Neural crest cell (in vitro differentiated cells): ENCODE measurements at regions not wholly inside any gene's neighbourhood (a gene's known extent, or its start where the extent isn't known, plus 50 kb on each side); places are given as distances from the start of the nearest gene placed in this dataset.

Experiments used
- DNase-seq: peaks from one replicate; pipeline ENCODE4 v3.0.0; 2021; ENCODE audit warnings: low read depth, mixed read lengths, low spot score
- H3K27ac Mint-ChIP-seq: one replicate; pipeline ENCODE4 v1.8.0; 2021; ENCODE audit warnings: mild to moderate bottlenecking, mixed read lengths; ENCODE audit not compliant: unreplicated experiment
- H3K27me3 Mint-ChIP-seq: 2 replicates; pipeline ENCODE4 v1.8.0; 2021; ENCODE audit warnings: low read depth, mild to moderate bottlenecking, mixed read lengths
- H3K36me3 Mint-ChIP-seq: 2 replicates; pipeline ENCODE4 v1.8.0; 2021; ENCODE audit warnings: low read depth, mild to moderate bottlenecking, mixed read lengths
- H3K4me1 Mint-ChIP-seq: 2 replicates; pipeline ENCODE4 v1.8.0; 2021; ENCODE audit warnings: mixed read lengths
- H3K4me3 Mint-ChIP-seq: one replicate; pipeline ENCODE4 v1.8.0; 2021; ENCODE audit warnings: mild to moderate bottlenecking, mixed read lengths
- H3K9me3 Mint-ChIP-seq: 2 replicates; pipeline ENCODE4 v1.8.0; 2021; ENCODE audit warnings: mixed read lengths
- CTCF ChIP-seq: fragments of 200-600 bp; sonication (generic); conservative IDR thresholded peaks from 2 replicates; pipeline ENCODE4 v1.5.0; 2021; ENCODE audit warnings: antibody characterized with exemption, mild to moderate bottlenecking

GRCh38 chr6:113500221-113500620 lies 356.9 kb upstream of the MARCKS start:
- peaks cover 6% of the 10 kb centered on the region for H3K9me3 Mint-ChIP-seq
- H3K27ac Mint-ChIP-seq = no peak overlapping the region
- no peaks in the 10 kb centered on the region for H3K27me3 Mint-ChIP-seq
- H3K4me1 Mint-ChIP-seq = peaks cover 9% of the 10 kb centered on the region
- no peak for DNase-seq
- peaks cover 4% of the 10 kb centered on the region for H3K36me3 Mint-ChIP-seq
- no peak for TF ChIP-seq CTCF
- no peak overlapping the region for H3K4me3 Mint-ChIP-seq

- no peak for DNase-seq
- H3K4me1 Mint-ChIP-seq = peaks cover 6% of the 10 kb centered on the region
- TF ChIP-seq CTCF = no peak
- peaks cover 2% of the 10 kb centered on the region for H3K9me3 Mint-ChIP-seq
- H3K36me3 Mint-ChIP-seq = peaks cover 5% of the 10 kb centered on the region
- no peaks in the 10 kb centered on the region for H3K27me3 Mint-ChIP-seq
- no peak overlapping the region for H3K27ac Mint-ChIP-seq
- no peak overlapping the region for H3K4me3 Mint-ChIP-seq
Measured at GRCh38 chr6:113505084-113505699, 352.0 kb upstream of the MARCKS start.

- DNase-seq = no peak
- Mint-ChIP-seq H3K36me3 (peaks cover 5% of the 10 kb centered on the region), H3K27me3 (no peaks in the 10 kb centered on the region), H3K27ac (no peak overlapping the region), H3K4me1 (peaks cover 7% of the 10 kb centered on the region), H3K9me3 (no peaks in the 10 kb centered on the region), H3K4me3 (no peak overlapping the region)
- no peak for TF ChIP-seq CTCF
Measured at GRCh38 chr6:113508249-113508648, 348.9 kb upstream of the MARCKS start.

GRCh38 chr6:113511100-113511499 lies 346.0 kb upstream of the MARCKS start:
- no peak for TF ChIP-seq CTCF
- no peaks in the 10 kb centered on the region for H3K9me3 Mint-ChIP-seq
- H3K27me3 Mint-ChIP-seq = no peaks in the 10 kb centered on the region
- DNase-seq = no peak
- peaks cover 5% of the 10 kb centered on the region for H3K4me1 Mint-ChIP-seq
- no peak overlapping the region for H3K4me3 Mint-ChIP-seq
- H3K36me3 Mint-ChIP-seq = peaks cover 9% of the 10 kb centered on the region
- H3K27ac Mint-ChIP-seq = no peak overlapping the region

- peaks cover 9% of the 10 kb centered on the region for H3K36me3 Mint-ChIP-seq
- no peak overlapping the region for H3K4me3 Mint-ChIP-seq
- peaks cover 3% of the 10 kb centered on the region for H3K9me3 Mint-ChIP-seq
- no peak for TF ChIP-seq CTCF
- H3K27ac Mint-ChIP-seq = no peak overlapping the region
- peaks cover 5% of the 10 kb centered on the region for H3K4me1 Mint-ChIP-seq
- DNase-seq = no peak
- H3K27me3 Mint-ChIP-seq = no peaks in the 10 kb centered on the region
Measured at GRCh38 chr6:113512576-113512975, 344.6 kb upstream of the MARCKS start.

GRCh38 chr6:113513086-113513485 lies 344.1 kb upstream of the MARCKS start:
- peaks cover 9% of the 10 kb centered on the region for H3K36me3 Mint-ChIP-seq
- TF ChIP-seq CTCF = no peak
- H3K27ac Mint-ChIP-seq = no peak overlapping the region
- DNase-seq = no peak
- peaks cover 5% of the 10 kb centered on the region for H3K4me1 Mint-ChIP-seq
- no peak overlapping the region for H3K4me3 Mint-ChIP-seq
- H3K27me3 Mint-ChIP-seq = no peaks in the 10 kb centered on the region
- H3K9me3 Mint-ChIP-seq = peaks cover 3% of the 10 kb centered on the region
